HUES48 (cell line): ENCODE measurements at regions not wholly inside any gene's neighbourhood (a gene's known extent, or its start where the extent isn't known, plus 50 kb on each side); places are given as distances from the start of the nearest gene placed in this dataset.

ENCODE experiments used
- H3K27ac ChIP-seq: one replicate; pipeline ENCODE4 v1.7.0; 2013; ENCODE audit warnings: low read depth, low read length, inconsistent platforms
- H3K27me3 ChIP-seq: 2 replicates; pipeline ENCODE4 v1.6.1; 2013; ENCODE audit warnings: mild to moderate bottlenecking, low read length; ENCODE audit not compliant: control insufficient read depth, insufficient read depth
- H3K36me3 ChIP-seq: 2 replicates; pipeline ENCODE4 v1.6.1; 2013; ENCODE audit warnings: low read length; ENCODE audit not compliant: control insufficient read depth, insufficient read depth
- H3K4me1 ChIP-seq: 2 replicates; pipeline ENCODE4 v1.6.1; 2013; ENCODE audit warnings: mild to moderate bottlenecking, low read length; ENCODE audit not compliant: control insufficient read depth, insufficient read depth
- H3K4me3 ChIP-seq: 2 replicates; pipeline ENCODE4 v1.5.1; 2013; ENCODE audit warnings: mild to moderate bottlenecking, low read depth, low read length
- H3K9ac ChIP-seq: 2 replicates; pipeline ENCODE4 v1.6.1; 2013; ENCODE audit warnings: mild to moderate bottlenecking, low read depth, low read length, moderate library complexity
- H3K9me3 ChIP-seq: 2 replicates; pipeline ENCODE4 v1.6.1; 2013; ENCODE audit warnings: low read length; ENCODE audit not compliant: control insufficient read depth, insufficient read depth

- H3K4me1 ChIP-seq: no peaks in the 10 kb centered on the region
- no peak overlapping the region for H3K9ac ChIP-seq
- no peaks in the 10 kb centered on the region for H3K27me3 ChIP-seq
- H3K27ac ChIP-seq: no peak overlapping the region
- H3K4me3 ChIP-seq: no peak overlapping the region
- no peaks in the 10 kb centered on the region for H3K36me3 ChIP-seq
- H3K9me3 ChIP-seq: no peaks in the 10 kb centered on the region
Observed at GRCh38 chr16:50861970-50862411, 120.1 kb downstream of the CYLD start.

DNA sequence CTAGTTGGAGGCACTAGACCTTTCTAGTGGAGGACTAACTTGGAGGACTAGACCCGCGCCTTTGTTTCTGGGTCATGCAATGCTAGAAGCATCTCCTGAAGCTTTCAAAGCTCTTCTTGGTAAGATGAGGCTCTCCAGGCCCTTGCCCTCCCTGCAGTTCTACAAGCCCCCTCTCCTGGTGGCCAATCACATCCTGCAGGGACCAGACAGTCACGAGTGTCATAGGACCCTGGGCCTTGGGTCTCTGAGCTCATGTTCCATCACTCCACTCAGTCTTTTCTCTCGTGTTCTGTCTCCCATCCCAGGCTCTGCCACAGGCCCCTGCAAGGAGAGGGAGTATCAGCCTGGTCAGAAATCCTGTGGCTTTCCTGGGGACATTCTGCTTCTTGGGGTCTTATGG lies 119.6 kb downstream of the CYLD start:
- no peak overlapping the region for H3K4me3 ChIP-seq
- H3K4me1 ChIP-seq: no peaks in the 10 kb centered on the region
- H3K36me3 ChIP-seq: no peaks in the 10 kb centered on the region
- H3K27me3 ChIP-seq: no peaks in the 10 kb centered on the region
- no peaks in the 10 kb centered on the region for H3K9me3 ChIP-seq
- H3K27ac ChIP-seq: no peak overlapping the region
- H3K9ac ChIP-seq: no peak overlapping the region

GRCh38 chr16:50859628-50860360 lies 117.9 kb downstream of the CYLD start:
- H3K9me3 ChIP-seq: no peaks in the 10 kb centered on the region
- H3K4me1 ChIP-seq: no peaks in the 10 kb centered on the region
- H3K27me3 ChIP-seq: no peaks in the 10 kb centered on the region
- H3K36me3 ChIP-seq: no peaks in the 10 kb centered on the region
- H3K4me3 ChIP-seq: no peak overlapping the region
- no peak overlapping the region for H3K27ac ChIP-seq
- no peak overlapping the region for H3K9ac ChIP-seq

DNA sequence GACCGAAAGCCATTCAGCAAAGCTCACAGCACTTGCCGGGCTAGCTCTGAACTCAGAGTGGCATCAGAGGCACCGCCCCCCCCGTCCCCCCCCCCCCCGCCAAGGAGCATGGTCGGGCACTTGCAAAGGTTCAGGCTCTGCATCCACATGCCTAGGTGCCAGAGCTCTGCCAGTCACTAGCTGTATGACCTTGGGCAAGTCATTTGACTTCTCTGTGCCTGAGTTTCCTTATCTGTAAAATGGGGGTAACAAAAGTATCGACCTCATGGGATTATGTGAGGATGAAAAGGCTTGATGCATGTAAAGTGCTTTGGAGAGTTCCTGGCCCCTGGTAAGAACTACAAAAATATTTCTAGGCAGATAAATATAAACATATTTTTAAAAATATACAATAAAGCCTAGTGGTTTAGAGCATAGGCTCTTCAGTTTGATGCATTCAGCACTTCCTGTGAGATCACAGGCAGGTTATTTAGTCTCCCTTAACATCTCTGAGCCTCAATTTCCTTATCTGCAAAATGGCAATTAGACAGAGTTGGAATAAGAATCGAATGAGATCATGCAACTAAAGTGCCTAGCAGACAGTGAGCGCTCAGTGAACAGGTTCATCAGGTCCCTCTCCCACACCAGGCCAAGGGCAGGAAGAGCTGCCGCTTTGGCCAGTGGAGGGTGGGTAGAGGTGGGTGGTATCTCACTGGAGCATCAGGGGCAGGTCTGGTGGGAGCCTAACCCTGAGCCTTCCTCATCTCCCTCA lies 117.2 kb downstream of the CYLD start:
- no peak overlapping the region for H3K9ac ChIP-seq
- no peaks in the 10 kb centered on the region for H3K36me3 ChIP-seq
- no peak overlapping the region for H3K4me3 ChIP-seq
- H3K27me3 ChIP-seq: no peaks in the 10 kb centered on the region
- H3K9me3 ChIP-seq: no peaks in the 10 kb centered on the region
- H3K27ac ChIP-seq: no peak overlapping the region
- H3K4me1 ChIP-seq: no peaks in the 10 kb centered on the region

DNA sequence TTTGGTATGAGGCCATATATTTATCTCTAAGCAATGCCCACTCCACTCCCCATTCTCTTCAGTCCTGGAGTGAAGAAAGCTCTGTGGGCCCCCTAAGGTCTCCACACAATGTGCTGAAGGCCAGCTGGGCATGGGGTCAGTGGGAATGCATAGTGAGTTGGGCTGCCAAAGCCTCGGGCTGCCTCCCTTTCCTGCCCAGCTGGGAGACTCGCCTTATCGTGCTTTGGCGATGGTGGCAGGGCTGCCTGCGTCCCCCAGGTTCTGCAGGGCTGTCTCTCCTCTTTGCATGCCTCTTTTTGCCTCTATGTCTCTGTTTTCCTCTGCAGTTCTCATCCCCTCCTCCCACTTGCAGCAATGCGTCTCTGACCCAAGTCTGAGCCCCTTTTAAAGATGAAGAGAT lies 116.5 kb downstream of the CYLD start:
- no peaks in the 10 kb centered on the region for H3K4me1 ChIP-seq
- H3K36me3 ChIP-seq: no peaks in the 10 kb centered on the region
- no peaks in the 10 kb centered on the region for H3K9me3 ChIP-seq
- no peak overlapping the region for H3K4me3 ChIP-seq
- no peaks in the 10 kb centered on the region for H3K27me3 ChIP-seq
- H3K9ac ChIP-seq: no peak overlapping the region
- H3K27ac ChIP-seq: no peak overlapping the region

- Histone ChIP-seq H3K4me3 (no peak overlapping the region), H3K27ac (no peak overlapping the region), H3K9me3 (no peaks in the 10 kb centered on the region), H3K4me1 (no peaks in the 10 kb centered on the region), H3K9ac (no peak overlapping the region), H3K27me3 (no peaks in the 10 kb centered on the region), H3K36me3 (no peaks in the 10 kb centered on the region)
Observed at GRCh38 chr16:50857881-50858280, 116.0 kb downstream of the CYLD start.

DNA sequence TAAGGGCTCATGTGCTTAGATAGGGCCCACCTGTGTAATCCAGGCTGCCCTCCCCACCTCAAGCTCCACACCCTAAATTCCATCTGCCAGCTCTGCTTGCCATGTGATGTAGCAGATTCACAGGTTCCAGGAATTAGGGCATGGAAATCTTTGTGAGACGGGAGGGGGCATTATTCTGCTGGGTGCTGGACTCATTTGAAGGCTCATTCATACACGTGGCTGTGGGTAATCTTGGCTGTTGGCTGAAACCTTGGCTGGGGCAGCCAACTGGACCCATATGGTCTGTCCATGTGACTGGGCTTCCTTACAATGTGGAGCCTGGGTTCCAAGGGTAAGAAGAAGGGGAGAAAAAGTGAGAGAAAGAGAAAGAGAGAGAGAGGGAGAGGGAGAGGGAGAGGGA lies 115.1 kb downstream of the CYLD start:
- Histone ChIP-seq H3K27ac (no peak overlapping the region), H3K9me3 (no peaks in the 10 kb centered on the region), H3K4me3 (no peak overlapping the region), H3K9ac (no peak overlapping the region), H3K36me3 (no peaks in the 10 kb centered on the region), H3K4me1 (no peaks in the 10 kb centered on the region), H3K27me3 (no peaks in the 10 kb centered on the region)

- no peaks in the 10 kb centered on the region for H3K4me1 ChIP-seq
- H3K27ac ChIP-seq: no peak overlapping the region
- no peak overlapping the region for H3K4me3 ChIP-seq
- H3K9ac ChIP-seq: no peak overlapping the region
- H3K27me3 ChIP-seq: no peaks in the 10 kb centered on the region
- H3K36me3 ChIP-seq: no peaks in the 10 kb centered on the region
- no peaks in the 10 kb centered on the region for H3K9me3 ChIP-seq
Observed at GRCh38 chr16:50853329-50853728, 111.4 kb downstream of the CYLD start.
